ENCODE measurements at regions not wholly inside any gene's neighbourhood (a gene's known extent, or its start where the extent isn't known, plus 50 kb on each side); places are given as distances from the start of the nearest gene placed in this dataset.

- no CpG with 5 or more reads among the region's 4 CpGs for WGBS (ENCODE audit: extremely low coverage, insufficient read length, low lambda C conversion rate)
- Mint-ChIP-seq H3K4me3 (no peak overlapping the region), H3K27ac (no peak overlapping the region), H3K36me3 (ENCODE audit: insufficient read depth in 1 of 3, low read depth in 3 of 3) (no peaks in the 10 kb centered on the region), H3K4me1 (no peaks in the 10 kb centered on the region), H3K27me3 (ENCODE audit: low read depth) (peaks cover 43% of the 10 kb centered on the region), H3K9me3 (no peaks in the 10 kb centered on the region)
- no peak for DNase-seq
- no peak overlapping the region for H3K56ac ChIP-seq (ENCODE audit: insufficient read length, low read depth, low read length)
- no peaks in the 10 kb centered on the region for H3K79me1 ChIP-seq (ENCODE audit: insufficient read depth, low read depth, low read length, poor library complexity, severe bottlenecking)
- H4K91ac ChIP-seq (ENCODE audit: insufficient read length, low read depth, low read length), result no peak overlapping the region
- no peak overlapping the region for H2BK12ac ChIP-seq (ENCODE audit: insufficient read length, low read depth, low read length)
- no peak overlapping the region for H2AFZ ChIP-seq (ENCODE audit: low read length)
- no peak overlapping the region for H3K23ac ChIP-seq (ENCODE audit: insufficient read length, low read depth, low read length)
- H3K4ac ChIP-seq (ENCODE audit: low read depth, low read length), result no peak overlapping the region
- no peak overlapping the region for H3K4me2 ChIP-seq (ENCODE audit: insufficient read depth, insufficient read length, low read length)
- H3T11ph ChIP-seq (ENCODE audit: low read length), result no peak overlapping the region
- no peak overlapping the region for H2BK5ac ChIP-seq (ENCODE audit: insufficient read length, low read length)
- H3K14ac ChIP-seq (ENCODE audit: insufficient read depth, low read length), result no peak overlapping the region
- no peak for TF ChIP-seq CTCF (conservative IDR thresholded peaks at IDR 0.05)
- no peak overlapping the region for H2BK20ac ChIP-seq (ENCODE audit: low read depth, low read length, poor library complexity, severe bottlenecking)
- no peak overlapping the region for H3K27ac ChIP-seq (ENCODE audit: insufficient read length, low read depth, low read length)
- H3K23me2 ChIP-seq (ENCODE audit: insufficient read length, low read depth, low read length, poor library complexity, severe bottlenecking), result no peaks in the 10 kb centered on the region
- no peak overlapping the region for H2BK15ac ChIP-seq (ENCODE audit: low read depth, low read length)
- no peaks in the 10 kb centered on the region for H3K9me3 ChIP-seq (ENCODE audit: control insufficient read depth, low read depth, low read length)
- no peaks in the 10 kb centered on the region for H4K20me1 ChIP-seq (ENCODE audit: control insufficient read depth, insufficient read depth, insufficient read length)
- H2BK120ac ChIP-seq (ENCODE audit: low read depth, low read length, poor library complexity, severe bottlenecking), result no peak overlapping the region
- no peaks in the 10 kb centered on the region for H3K4me1 ChIP-seq (ENCODE audit: insufficient read depth, low read length)
- H3K79me2 ChIP-seq (ENCODE audit: insufficient read depth, low read length), result no peaks in the 10 kb centered on the region
- no peaks in the 10 kb centered on the region; the same call in 1 of the 2 replicates for H3K27me3 ChIP-seq (ENCODE audit: insufficient read depth, low read length)
- H4K5ac ChIP-seq (ENCODE audit: insufficient read length, low read depth, low read length), result no peak overlapping the region
- H4K8ac ChIP-seq (replicated peaks; ENCODE audit: insufficient read length, low read depth, low read length), result no peak overlapping the region
- no peak overlapping the region for H2AK5ac ChIP-seq (ENCODE audit: insufficient read length, low read length)
- H3K9ac ChIP-seq (ENCODE audit: extremely low read depth, insufficient read length, low read length), result no peak overlapping the region
- no peak overlapping the region for H3K18ac ChIP-seq (ENCODE audit: insufficient read length, low read depth, low read length)
Measured at GRCh38 chr11:134783234-134783633, 371.2 kb upstream of the B3GAT1 start.
